Central memory CD8-positive, alpha-beta T cell (primary cell): ENCODE measurements at regions not wholly inside any gene's neighbourhood (a gene's known extent, or its start where the extent isn't known, plus 50 kb on each side); places are given as distances from the start of the nearest gene placed in this dataset.
"Not testable (repeated sequence)": the region's sequence is repeated elsewhere in the genome, so short reads cannot be mapped to it uniquely, and the experiment has no call there.

ENCODE experiments used
- ATAC-seq: fragments of 150-1000 bp; cut with Tn5 transposase; replicated peaks from 2 replicates; pipeline ENCODE4 v1.10.0; 2022; ENCODE audit warnings: mild to moderate bottlenecking, moderate FRiP score, moderate number of reproducible peaks; ENCODE audit not compliant: poor library complexity, severe bottlenecking; ENCODE audit errors: extremely low read depth
- DNase-seq, 2 donors: peaks; one replicate each; pipeline ENCODE4 v3.0.0; 2021; ENCODE audit warnings: low spot score in 2 of 2
- H3K27ac Mint-ChIP-seq: one replicate; pipeline ENCODE4 v1.8.0; 2022; ENCODE audit warnings: low read depth, mild to moderate bottlenecking, moderate library complexity, mixed read lengths
- H3K27me3 Mint-ChIP-seq: one replicate; pipeline ENCODE4 v1.8.0; 2022; ENCODE audit warnings: mixed read lengths
- H3K36me3 Mint-ChIP-seq: one replicate; pipeline ENCODE4 v1.8.0; 2022; ENCODE audit warnings: mild to moderate bottlenecking, moderate library complexity, mixed read lengths; ENCODE audit not compliant: insufficient read depth
- H3K4me1 Mint-ChIP-seq: one replicate; pipeline ENCODE4 v1.8.0; 2022; ENCODE audit warnings: mixed read lengths
- H3K4me3 Mint-ChIP-seq: one replicate; pipeline ENCODE4 v1.8.0; 2022; ENCODE audit warnings: mild to moderate bottlenecking, moderate library complexity, mixed read lengths
- H3K9me3 Mint-ChIP-seq: one replicate; pipeline ENCODE4 v1.8.0; 2022; ENCODE audit warnings: mixed read lengths

DNA sequence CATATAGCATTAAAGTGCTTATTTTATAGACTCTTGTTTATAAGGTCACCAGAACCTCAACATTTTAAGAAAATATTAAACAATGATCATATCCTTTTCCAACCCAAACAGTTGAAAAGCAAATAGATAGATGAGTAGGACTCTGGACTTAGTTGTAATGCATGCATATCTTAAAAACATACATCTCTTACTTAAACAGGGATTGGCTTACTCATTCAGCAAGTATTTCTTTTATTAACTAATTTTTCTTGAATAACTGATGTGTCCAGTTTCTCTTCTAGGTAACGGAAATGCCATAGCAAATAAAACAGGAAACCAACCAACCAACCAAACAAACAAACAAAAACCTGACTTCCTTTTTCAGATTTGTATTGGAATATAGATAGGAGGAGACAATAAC, 70.9 kb upstream of the NBPF4 start:
- H3K4me3 Mint-ChIP-seq, result no peak overlapping the region
- peaks cover 21% of the 10 kb centered on the region for H3K27me3 Mint-ChIP-seq
- no peaks in the 10 kb centered on the region for H3K4me1 Mint-ChIP-seq

DNA sequence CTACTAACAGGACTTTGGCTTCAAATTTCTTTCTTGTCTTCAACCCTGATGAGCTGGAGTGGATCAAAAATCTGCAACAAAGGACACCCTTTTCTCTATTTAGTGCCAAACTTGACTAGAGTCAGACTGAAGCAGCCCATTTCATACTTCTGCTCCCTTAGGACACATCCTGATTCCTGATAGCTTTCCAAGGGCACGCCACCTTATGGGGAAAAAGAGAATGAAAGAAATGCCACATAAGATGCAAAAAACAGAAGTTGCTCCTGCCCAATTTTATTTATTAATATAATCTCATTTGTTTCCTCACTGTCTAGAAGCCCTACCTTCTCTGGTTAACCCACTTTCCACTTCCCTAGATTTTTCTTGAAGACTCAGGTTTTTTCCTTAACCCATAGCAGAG, 72.7 kb upstream of the NBPF4 start:
- Mint-ChIP-seq H3K36me3 (no peaks in the 10 kb centered on the region), H3K27ac (no peak overlapping the region), H3K4me3 (no peak overlapping the region), H3K4me1 (no peaks in the 10 kb centered on the region), H3K9me3 (no peaks in the 10 kb centered on the region), H3K27me3 (peaks cover 19% of the 10 kb centered on the region)
- DNase-seq, result no peak
- no peak for ATAC-seq

More for the DNA sequence above, 70.9 kb upstream of the NBPF4 start:
- no peaks in the 10 kb centered on the region for H3K36me3 Mint-ChIP-seq
- no peak overlapping the region for H3K27ac Mint-ChIP-seq
- DNase-seq (no peak), ATAC-seq (no peak)
- no peaks in the 10 kb centered on the region for H3K9me3 Mint-ChIP-seq

DNA sequence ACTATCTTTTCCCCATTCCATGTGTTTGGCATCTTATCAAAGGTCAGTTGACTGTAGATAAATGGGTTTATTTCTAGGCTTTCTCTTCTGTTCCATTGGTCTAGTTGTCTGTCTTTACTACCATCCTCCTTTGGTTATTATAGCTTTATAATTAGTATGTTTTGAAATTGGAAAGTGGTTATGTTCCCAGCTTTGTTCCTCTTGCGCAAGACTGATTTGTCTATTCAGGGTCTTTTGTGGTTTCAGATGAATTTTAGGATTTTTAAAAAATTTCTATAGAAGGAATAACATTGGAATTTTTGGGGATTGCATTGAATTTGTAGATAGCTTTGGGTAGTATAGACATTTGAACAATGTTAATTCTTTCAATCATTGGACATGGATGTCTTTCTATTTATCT, 77.0 kb upstream of the NBPF4 start:
- H3K27me3 Mint-ChIP-seq, result peaks cover 20% of the 10 kb centered on the region
- no peaks in the 10 kb centered on the region for H3K4me1 Mint-ChIP-seq
- no peak for ATAC-seq
- no peak overlapping the region for H3K27ac Mint-ChIP-seq
- no peak overlapping the region for H3K4me3 Mint-ChIP-seq
- no peak for DNase-seq
- H3K36me3 Mint-ChIP-seq, result no peaks in the 10 kb centered on the region
- H3K9me3 Mint-ChIP-seq, result no peaks in the 10 kb centered on the region

DNA sequence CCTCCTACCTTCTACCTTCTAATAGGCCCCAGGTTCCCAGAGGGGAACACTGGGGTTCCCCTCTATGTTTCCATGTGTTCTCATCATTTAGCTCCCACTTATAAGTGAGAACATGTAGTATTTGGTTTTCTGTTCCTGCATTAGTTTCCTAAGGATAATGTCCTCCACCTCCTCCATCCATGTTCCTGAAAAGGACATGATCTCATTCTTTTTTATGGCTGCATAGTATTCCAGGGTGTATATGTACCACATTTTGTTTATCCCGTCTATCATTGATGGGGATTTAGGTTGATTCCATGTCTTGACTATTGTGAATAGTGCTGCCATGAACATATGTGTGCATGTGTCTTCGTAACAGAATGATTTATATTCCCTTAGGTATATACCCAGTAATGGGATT, 81.5 kb upstream of the NBPF4 start:
- not testable (repeated sequence) for DNase-seq, ATAC-seq, H3K9me3 Mint-ChIP-seq, H3K4me1 Mint-ChIP-seq, H3K36me3 Mint-ChIP-seq, H3K4me3 Mint-ChIP-seq, H3K27ac Mint-ChIP-seq
- peaks cover 56% of the 10 kb centered on the region for H3K27me3 Mint-ChIP-seq

DNA sequence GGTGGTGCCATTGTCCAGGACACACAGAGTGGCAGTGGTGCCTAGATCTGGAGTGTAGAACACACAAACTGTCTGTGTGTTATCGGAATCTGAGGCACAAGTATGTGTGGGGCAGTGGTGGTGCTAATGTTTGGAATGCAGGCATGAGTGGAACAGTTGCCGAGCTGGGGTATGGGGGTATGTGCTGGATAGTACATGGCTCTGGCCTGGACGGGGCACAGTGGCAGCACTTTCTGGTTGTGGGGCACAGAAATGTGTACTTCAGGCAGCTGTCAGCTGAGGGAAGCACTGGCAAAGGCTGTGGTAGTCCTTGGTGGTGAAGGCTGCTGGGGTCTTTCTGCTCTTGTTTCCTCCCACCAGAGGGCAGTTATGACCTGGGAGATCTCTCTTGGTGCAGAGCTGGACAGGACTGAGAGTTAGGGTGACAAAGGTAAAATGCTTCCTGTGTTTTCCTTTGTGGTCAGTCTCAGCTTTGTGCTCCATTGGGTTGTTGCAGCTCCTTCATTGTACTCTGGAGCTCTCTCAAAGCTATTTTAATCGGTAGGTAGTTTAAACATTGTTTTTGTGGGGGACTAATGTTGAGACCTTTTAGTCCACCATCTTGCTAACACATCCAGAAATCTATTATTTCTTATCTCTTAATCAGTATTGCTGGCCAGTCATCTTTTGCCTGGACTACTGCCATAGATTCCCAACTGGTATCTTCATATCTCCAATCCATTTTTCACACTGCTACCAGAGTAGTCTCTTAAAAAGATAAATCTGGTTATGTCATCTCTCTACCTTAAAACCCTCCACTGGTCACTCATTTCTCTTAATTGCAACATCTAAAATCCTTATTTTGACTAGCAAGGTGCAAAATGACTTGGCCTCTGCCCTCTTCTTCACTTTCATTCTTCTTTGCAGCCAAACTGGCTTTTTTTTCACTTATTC, 83.9 kb upstream of the NBPF4 start:
- ATAC-seq (no peak), DNase-seq (no peak)
- Mint-ChIP-seq H3K4me1 (no peaks in the 10 kb centered on the region), H3K4me3 (no peak overlapping the region), H3K9me3 (peaks cover 5% of the 10 kb centered on the region), H3K36me3 (no peaks in the 10 kb centered on the region), H3K27me3 (peaks cover 72% of the 10 kb centered on the region), H3K27ac (no peak overlapping the region)

DNA sequence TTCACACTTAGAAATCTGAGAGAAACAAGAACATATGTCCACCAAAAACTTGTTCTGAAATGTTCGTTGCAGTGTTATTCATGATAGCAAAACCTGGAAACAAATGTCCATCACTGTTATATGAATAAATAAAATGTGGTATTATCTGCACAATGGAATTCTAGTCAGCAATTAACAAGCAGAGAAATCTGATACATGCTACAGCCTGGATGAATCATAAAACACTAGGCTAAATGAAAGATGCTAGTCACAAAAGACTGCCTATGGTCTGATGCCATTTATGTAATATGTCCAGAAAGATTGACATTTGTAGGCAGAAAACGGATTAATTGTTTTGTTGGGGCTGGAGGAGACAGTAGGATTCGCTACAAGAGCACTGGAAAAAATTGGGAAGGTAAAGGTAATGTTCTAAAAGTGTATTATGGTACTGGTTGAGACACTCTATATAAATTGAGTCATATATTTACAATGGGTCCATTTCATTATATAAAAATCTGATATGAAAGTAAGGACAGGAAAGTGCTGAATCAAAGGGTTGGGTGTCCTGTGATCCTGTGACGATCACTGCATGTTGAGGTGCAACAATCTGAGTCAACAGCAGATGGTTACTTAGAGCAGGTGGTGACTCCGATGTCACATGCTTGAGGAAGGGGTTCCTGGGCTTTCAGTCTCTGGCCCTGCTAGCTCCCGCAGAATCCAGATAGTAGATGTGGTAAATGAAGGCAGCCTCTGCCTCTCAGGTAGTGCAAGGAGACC, 102.1 kb upstream of the NBPF4 start:
- Mint-ChIP-seq H3K4me1 (no peaks in the 10 kb centered on the region), H3K36me3 (no peaks in the 10 kb centered on the region), H3K27me3 (peaks cover 12% of the 10 kb centered on the region), H3K27ac (no peak overlapping the region), H3K9me3 (peaks cover 5% of the 10 kb centered on the region), H3K4me3 (no peak overlapping the region)
- DNase-seq (no peak), ATAC-seq (no peak)

DNA sequence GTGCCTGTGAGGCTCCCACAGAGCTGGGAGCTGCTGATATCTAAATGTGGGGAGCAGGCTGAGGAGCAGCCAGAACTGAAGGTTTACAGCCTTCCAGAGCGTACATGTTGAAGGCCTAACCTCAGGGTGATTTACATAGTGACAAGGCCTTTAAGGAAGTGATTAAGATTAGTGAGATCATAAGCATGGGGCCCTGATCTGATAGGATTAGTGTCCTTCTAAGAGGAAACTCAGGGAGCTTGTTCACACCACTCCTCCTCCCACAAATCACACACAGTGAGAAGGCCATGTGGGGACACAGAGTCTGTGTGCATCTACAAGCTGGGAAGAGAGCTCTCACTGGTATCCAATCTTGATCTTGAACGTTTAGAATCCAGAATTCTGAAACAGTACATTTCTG, 92.3 kb upstream of the NBPF6 start:
- no peaks in the 10 kb centered on the region for H3K9me3 Mint-ChIP-seq
- no peak overlapping the region for H3K27ac Mint-ChIP-seq
- no peaks in the 10 kb centered on the region for H3K36me3 Mint-ChIP-seq
- DNase-seq (no peak), ATAC-seq (no peak)
- no peak overlapping the region for H3K4me3 Mint-ChIP-seq
- no peaks in the 10 kb centered on the region for H3K4me1 Mint-ChIP-seq
- peaks cover 61% of the 10 kb centered on the region for H3K27me3 Mint-ChIP-seq

DNA sequence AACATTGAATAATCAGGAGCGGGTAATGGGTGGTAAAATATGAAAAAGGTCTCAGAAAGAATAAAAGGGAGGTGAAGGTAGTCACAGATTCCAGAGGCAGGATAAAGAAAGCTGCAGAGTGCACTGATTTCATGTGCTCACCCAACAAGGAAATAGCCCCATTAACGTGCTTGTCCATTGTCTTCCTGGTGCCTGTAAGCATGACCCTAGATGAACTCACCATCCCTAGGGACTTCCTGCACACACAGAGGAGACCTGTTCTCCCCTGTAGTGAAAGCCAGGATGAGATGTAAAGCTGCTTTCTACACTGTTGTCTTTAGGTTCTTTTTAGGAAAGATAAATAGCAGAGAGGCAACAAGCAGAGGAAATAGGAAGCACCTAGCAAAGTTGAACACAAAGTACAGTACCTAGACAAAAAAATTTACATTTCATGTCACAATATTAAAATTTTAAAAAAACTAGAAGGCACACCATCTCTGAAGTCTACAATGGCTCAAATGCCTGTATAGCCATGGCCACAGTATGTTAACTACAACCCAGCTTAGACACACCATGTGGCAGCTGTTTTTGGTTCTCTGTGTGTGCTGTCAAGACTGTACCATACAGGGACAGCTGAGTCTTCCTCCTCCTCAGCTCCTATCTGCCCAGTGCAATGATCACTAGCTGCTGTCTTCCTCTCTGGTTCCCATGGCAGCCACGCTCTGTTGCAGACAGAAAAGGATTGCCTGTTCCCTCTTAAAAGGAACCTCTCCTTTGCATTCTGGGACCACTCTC, 69.9 kb upstream of the NBPF6 start:
- not testable (repeated sequence) for ATAC-seq, DNase-seq, H3K9me3 Mint-ChIP-seq, H3K4me3 Mint-ChIP-seq, H3K4me1 Mint-ChIP-seq, H3K27ac Mint-ChIP-seq, H3K36me3 Mint-ChIP-seq, H3K27me3 Mint-ChIP-seq
